ENCODE measurements at regions not wholly inside any gene's neighbourhood (a gene's known extent, or its start where the extent isn't known, plus 50 kb on each side); places are given as distances from the start of the nearest gene placed in this dataset.

DNA sequence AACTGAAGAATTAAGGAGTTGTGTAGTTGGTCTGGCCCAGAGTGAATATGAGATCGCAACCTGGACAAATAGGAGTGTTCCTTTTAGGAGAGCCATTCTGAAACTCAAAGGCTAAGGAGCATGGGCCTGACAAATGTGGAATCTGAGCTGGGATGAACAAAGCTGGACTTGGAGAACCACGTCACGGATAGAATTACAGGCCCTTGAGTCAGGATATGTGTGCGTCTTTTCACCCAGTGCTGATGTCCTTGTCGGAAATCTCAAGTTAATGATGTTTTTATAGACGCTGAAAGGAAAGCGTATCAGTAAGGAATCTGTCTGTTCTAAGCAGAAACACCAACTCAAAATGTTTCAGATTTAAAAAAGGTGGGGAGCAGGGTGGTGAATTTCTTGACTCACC, 173.8 kb upstream of the ZKSCAN2 start:
- DNase-seq, result no peak
- no peaks in the 10 kb centered on the region for H3K36me3 ChIP-seq
- H3K4me3 ChIP-seq (ENCODE audit: low read depth, low read length), result no peak overlapping the region
- H3K9me3 ChIP-seq, result no peaks in the 10 kb centered on the region
- no peaks in the 10 kb centered on the region for H3K4me1 ChIP-seq
- TF ChIP-seq CTCF (IDR thresholded peaks at IDR 0.05; ENCODE audit: low read depth, low read length), result no peak
- H3K27me3 ChIP-seq, result no peaks in the 10 kb centered on the region

- H3K27me3 ChIP-seq, result no peaks in the 10 kb centered on the region
- H3K4me1 ChIP-seq, result no peaks in the 10 kb centered on the region
- no peaks in the 10 kb centered on the region for H3K36me3 ChIP-seq
- H3K9me3 ChIP-seq, result no peaks in the 10 kb centered on the region
- TF ChIP-seq CTCF (IDR thresholded peaks at IDR 0.05; ENCODE audit: low read depth, low read length), result no peak
- no peak for DNase-seq
- no peak overlapping the region for H3K4me3 ChIP-seq (ENCODE audit: low read depth, low read length)
Measured at GRCh38 chr16:25426829-25427228, 169.2 kb upstream of the ZKSCAN2 start.

DNA sequence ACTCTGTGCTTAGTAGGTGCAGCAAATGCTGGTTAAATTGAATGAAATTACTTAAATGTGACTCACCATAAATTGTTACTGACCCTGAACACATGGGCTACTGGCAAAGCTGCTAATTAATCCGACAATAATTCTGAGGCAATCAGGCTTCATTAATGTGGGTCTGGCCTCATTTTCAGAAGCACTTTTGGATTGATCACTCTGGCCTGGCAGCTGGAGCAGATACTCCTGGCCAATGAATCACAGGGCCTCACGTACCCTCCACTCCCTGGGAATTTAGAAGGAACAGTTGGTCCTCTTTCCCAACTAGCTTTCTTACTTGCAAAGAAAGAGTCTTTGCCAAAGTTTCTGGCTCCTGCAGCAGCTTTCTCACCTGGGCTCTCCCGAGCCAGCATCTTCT, 162.0 kb upstream of the ZKSCAN2 start:
- Histone ChIP-seq H3K9me3 (no peaks in the 10 kb centered on the region; the same call in none of the 2 replicates), H3K4me3 (ENCODE audit: low read depth, low read length) (no peak overlapping the region), H3K4me1 (no peaks in the 10 kb centered on the region), H3K36me3 (no peaks in the 10 kb centered on the region), H3K27me3 (no peaks in the 10 kb centered on the region)
- DNase-seq, result no peak
- TF ChIP-seq CTCF (IDR thresholded peaks at IDR 0.05; ENCODE audit: low read depth, low read length), result no peak

DNA sequence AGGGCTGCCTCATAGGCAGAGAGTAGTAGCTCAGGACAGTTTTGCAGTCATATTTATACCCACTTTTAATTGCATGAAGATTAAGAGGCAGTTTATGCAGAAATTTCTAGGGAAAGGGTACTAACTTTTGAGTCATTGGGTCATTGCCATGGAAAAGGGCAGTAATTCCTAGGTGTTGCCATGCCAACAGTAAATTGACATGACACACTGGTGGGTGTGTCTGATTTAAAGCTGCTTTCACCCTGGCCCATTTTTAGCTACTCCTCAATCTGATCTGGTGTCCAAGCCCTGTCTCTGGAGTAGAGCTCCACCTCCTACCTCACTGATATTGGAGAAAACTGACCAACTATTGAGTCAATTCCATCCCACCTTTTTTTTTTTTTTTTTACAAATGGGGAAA, 161.5 kb upstream of the ZKSCAN2 start:
- no peak for TF ChIP-seq CTCF (IDR thresholded peaks at IDR 0.05; ENCODE audit: low read depth, low read length)
- no peaks in the 10 kb centered on the region for H3K36me3 ChIP-seq
- H3K9me3 ChIP-seq, result no peaks in the 10 kb centered on the region; the same call in none of the 2 replicates
- no peaks in the 10 kb centered on the region for H3K4me1 ChIP-seq
- H3K27me3 ChIP-seq, result no peaks in the 10 kb centered on the region
- DNase-seq, result no peak
- no peak overlapping the region for H3K4me3 ChIP-seq (ENCODE audit: low read depth, low read length)

DNA sequence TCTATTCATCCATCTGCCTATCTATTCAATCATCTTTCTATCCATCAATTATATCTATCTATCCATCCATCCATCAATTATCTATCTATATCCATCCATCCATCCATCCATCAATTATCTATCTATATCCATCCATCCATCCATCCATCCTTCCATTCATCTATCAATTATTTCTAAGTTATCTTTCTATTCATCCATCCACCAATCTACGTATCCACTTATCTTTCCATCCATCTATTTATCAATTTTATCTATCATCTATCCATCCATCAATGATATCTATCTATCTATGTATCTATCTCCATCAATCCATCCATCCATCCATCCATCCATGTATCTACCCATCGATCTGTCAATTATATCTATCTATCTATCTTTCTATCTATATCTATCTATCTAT, 158.4 kb upstream of the ZKSCAN2 start:
- H3K27me3 ChIP-seq, result no peaks in the 10 kb centered on the region
- no peak overlapping the region for H3K4me3 ChIP-seq (ENCODE audit: low read depth, low read length)
- no peaks in the 10 kb centered on the region for H3K4me1 ChIP-seq
- H3K36me3 ChIP-seq, result no peaks in the 10 kb centered on the region
- TF ChIP-seq CTCF (IDR thresholded peaks at IDR 0.05; ENCODE audit: low read depth, low read length), result no peak
- DNase-seq, result no peak
- no peaks in the 10 kb centered on the region; the same call in none of the 2 replicates for H3K9me3 ChIP-seq

GRCh38 chr16:25413975-25414374, 156.3 kb upstream of the ZKSCAN2 start:
- H3K27me3 ChIP-seq, result no peaks in the 10 kb centered on the region

More at GRCh38 chr16:25413975-25414374, 156.3 kb upstream of the ZKSCAN2 start:
- TF ChIP-seq CTCF (IDR thresholded peaks at IDR 0.05; ENCODE audit: low read depth, low read length), result no peak
- no peak for DNase-seq
- H3K4me3 ChIP-seq (ENCODE audit: low read depth, low read length), result no peak overlapping the region
- no peaks in the 10 kb centered on the region for H3K4me1 ChIP-seq
- no peaks in the 10 kb centered on the region for H3K36me3 ChIP-seq
- no peaks in the 10 kb centered on the region; the same call in none of the 2 replicates for H3K9me3 ChIP-seq
